ENCODE measurements at regions not wholly inside any gene's neighbourhood (a gene's known extent, or its start where the extent isn't known, plus 50 kb on each side); places are given as distances from the start of the nearest gene placed in this dataset.

DNA sequence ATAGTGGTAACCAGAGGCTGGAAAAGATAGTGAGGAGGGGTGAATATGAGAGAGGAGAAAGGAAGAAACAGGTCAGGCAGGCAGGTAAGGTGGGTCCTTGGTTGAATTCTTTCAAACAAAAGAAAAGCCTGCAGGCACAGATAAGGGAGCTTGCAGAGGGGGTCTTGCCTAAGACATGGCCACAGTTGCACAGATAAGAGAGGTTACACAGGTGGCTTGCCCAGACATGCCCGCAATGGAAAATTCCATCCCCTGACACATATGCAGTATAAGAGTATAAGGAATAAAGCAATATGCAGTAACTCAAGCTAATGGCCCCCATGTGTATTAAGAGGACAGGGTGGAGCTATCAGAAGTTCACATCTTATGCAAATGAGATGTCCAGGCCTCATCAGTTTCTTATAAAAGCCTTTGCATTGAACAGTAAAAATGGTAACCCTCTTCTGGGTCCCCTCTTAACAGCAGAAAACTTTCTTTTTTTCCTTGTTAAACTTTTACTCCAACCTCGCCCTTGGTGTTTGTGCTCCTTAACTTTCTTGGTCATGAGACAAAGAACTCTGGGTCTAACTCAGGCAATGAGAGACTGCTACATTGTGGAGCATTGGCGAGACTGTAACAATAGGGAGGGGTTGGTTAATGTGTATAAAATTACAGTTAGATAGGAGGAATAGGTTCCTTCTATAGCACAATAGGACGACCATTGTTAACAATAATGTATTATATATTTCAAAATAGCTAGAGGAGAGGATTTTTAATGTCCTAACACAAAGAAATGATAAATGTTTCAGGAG is 764.6 kb downstream of the TSN start:
- TF ChIP-seq, protein P1, sequence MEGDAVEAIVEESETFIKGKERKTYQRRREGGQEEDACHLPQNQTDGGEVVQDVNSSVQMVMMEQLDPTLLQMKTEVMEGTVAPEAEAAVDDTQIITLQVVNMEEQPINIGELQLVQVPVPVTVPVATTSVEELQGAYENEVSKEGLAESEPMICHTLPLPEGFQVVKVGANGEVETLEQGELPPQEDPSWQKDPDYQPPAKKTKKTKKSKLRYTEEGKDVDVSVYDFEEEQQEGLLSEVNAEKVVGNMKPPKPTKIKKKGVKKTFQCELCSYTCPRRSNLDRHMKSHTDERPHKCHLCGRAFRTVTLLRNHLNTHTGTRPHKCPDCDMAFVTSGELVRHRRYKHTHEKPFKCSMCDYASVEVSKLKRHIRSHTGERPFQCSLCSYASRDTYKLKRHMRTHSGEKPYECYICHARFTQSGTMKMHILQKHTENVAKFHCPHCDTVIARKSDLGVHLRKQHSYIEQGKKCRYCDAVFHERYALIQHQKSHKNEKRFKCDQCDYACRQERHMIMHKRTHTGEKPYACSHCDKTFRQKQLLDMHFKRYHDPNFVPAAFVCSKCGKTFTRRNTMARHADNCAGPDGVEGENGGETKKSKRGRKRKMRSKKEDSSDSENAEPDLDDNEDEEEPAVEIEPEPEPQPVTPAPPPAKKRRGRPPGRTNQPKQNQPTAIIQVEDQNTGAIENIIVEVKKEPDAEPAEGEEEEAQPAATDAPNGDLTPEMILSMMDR (IDR thresholded peaks at IDR 0.05; ENCODE audit: low read depth, low read length), result no peak
- H3K36me3 ChIP-seq, result no peaks in the 10 kb centered on the region
- no peak overlapping the region for H3K27ac ChIP-seq
- DNase-seq (ENCODE audit: low read depth in 1 of 2, low spot score in 1 of 2), result no peak
- H3K27me3 ChIP-seq, result no peaks in the 10 kb centered on the region
- no peak overlapping the region for H3K4me3 ChIP-seq
- H3K9me3 ChIP-seq (ENCODE audit: low read depth), result no peaks in the 10 kb centered on the region
- H3K4me1 ChIP-seq (ENCODE audit: low read depth), result no peaks in the 10 kb centered on the region

DNA sequence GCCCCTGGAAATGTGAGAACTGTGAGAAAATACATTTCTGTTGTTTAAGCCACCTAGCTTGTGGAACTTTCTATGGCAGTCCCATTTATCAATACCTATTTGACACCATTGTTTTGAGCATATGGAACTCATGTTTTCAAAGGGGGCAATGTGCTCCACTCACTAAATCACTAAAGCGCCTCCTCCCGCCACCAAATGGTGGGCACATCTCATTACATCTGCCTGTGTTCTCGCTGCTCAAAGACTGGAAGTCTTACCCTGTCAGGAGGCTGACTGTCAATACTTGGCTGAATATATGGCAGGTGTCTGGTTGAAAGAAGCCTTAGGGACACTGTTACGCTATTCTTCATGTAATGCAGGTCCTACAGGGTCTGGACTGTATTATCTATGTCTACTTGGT is 767.7 kb downstream of the TSN start:
- DNase-seq (ENCODE audit: low read depth in 1 of 2, low spot score in 1 of 2), result no peak
- Histone ChIP-seq H3K27me3 (no peaks in the 10 kb centered on the region), H3K27ac (no peak overlapping the region), H3K4me1 (ENCODE audit: low read depth) (no peaks in the 10 kb centered on the region), H3K9me3 (ENCODE audit: low read depth) (no peaks in the 10 kb centered on the region), H3K36me3 (no peaks in the 10 kb centered on the region), H3K4me3 (no peak overlapping the region)
- TF ChIP-seq, protein P1 (IDR thresholded peaks at IDR 0.05; ENCODE audit: low read depth, low read length), result no peak

DNA sequence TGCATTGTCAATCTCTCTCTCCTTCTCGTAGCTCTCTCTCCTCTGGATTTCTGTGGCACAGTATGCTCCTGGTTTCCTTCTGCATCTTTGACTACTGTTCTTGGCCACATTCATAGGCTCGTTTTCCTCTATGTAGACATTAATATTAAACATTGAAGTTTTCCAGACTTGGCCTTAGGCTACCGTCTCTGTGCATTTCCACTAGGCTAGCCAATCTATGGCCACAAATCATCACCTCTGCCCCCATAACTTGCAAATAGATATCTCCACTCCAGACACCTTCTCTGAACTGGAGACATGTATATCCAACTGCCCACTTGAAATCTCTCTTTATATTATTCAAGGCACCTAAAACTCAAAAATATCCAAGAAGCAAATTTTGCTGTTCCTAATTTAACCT is 768.5 kb downstream of the TSN start:
- TF ChIP-seq, protein P1 (IDR thresholded peaks at IDR 0.05; ENCODE audit: low read depth, low read length), result no peak
- no peak overlapping the region for H3K27ac ChIP-seq
- no peaks in the 10 kb centered on the region for H3K27me3 ChIP-seq
- no peaks in the 10 kb centered on the region for H3K36me3 ChIP-seq
- DNase-seq (ENCODE audit: low read depth in 1 of 2, low spot score in 1 of 2), result no peak
- no peaks in the 10 kb centered on the region for H3K4me1 ChIP-seq (ENCODE audit: low read depth)
- H3K4me3 ChIP-seq, result no peak overlapping the region
- H3K9me3 ChIP-seq (ENCODE audit: low read depth), result no peaks in the 10 kb centered on the region

DNA sequence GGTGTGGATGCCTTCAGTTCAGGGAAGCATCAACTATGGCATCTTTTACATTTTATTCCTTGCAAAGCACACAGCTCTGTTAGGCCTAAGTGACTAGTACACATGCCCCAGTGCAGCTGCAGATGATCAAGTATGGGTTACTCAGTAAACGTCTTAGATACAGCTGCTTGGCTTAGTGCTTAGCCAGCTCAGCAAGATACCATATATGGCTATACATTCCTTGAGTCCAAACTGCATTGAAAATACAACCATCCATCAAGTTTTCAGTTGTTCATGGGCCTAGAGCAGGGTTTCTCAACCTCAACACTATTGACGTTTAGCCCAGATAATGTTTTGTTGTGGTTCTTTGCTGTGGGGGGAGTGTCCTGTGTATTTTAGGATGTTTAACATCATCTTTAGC is 769.9 kb downstream of the TSN start:
- Histone ChIP-seq H3K4me3 (no peak overlapping the region), H3K27me3 (no peaks in the 10 kb centered on the region), H3K4me1 (ENCODE audit: low read depth) (no peaks in the 10 kb centered on the region), H3K36me3 (no peaks in the 10 kb centered on the region), H3K27ac (no peak overlapping the region), H3K9me3 (ENCODE audit: low read depth) (no peaks in the 10 kb centered on the region)
- peak in 1 of 2 donors; percentile 81 for DNase-seq (ENCODE audit: low read depth in 1 of 2, low spot score in 1 of 2)
- TF ChIP-seq, protein P1 (IDR thresholded peaks at IDR 0.05; ENCODE audit: low read depth, low read length), result no peak

DNA sequence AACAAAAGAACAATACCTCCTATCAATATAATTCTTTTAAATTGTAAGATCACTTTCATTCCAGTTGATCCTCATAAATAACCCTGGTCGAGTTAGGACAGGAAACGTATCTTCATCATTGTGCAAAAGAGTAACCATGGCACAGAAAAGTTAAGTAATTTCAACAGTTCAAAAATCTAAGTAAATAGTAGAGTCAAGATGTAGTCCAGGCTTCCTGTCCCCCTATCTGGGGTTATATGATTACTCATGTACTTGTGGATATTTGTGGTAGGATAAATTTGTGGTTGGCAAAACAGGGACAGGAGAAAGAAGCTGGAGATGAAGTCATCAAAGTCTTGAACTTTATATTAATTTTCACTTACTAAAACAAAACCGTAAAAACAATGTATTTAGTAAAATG is 772.6 kb downstream of the TSN start:
- H3K27me3 ChIP-seq, result no peaks in the 10 kb centered on the region
- no peaks in the 10 kb centered on the region for H3K9me3 ChIP-seq (ENCODE audit: low read depth)
- no peak overlapping the region for H3K27ac ChIP-seq
- H3K36me3 ChIP-seq, result no peaks in the 10 kb centered on the region
- peaks cover 4% of the 10 kb centered on the region for H3K4me1 ChIP-seq (ENCODE audit: low read depth)
- DNase-seq (ENCODE audit: low read depth in 1 of 2, low spot score in 1 of 2), result peak in 1 of 2 donors; percentile 91
- TF ChIP-seq, protein P1 (IDR thresholded peaks at IDR 0.05; ENCODE audit: low read depth, low read length), result no peak
- no peak overlapping the region for H3K4me3 ChIP-seq
